ENCODE measurements at regions not wholly inside any gene's neighbourhood (a gene's known extent, or its start where the extent isn't known, plus 50 kb on each side); places are given as distances from the start of the nearest gene placed in this dataset.

GRCh38 chr4:54914781-54915180, 210.6 kb downstream of the KDR start:
- no peak for DNase-seq

- no peak for DNase-seq
These were observed 211.5 kb downstream of the KDR start for GRCh38 chr4:54913751-54914526.

- no peak for DNase-seq
These were observed 213.2 kb downstream of the KDR start for GRCh38 chr4:54912155-54912554.

- DNase-seq: no peak
These were observed 215.4 kb downstream of the KDR start for GRCh38 chr4:54909961-54910360.

GRCh38 chr4:54908763-54909162, 216.6 kb downstream of the KDR start:
- no peak for DNase-seq

- DNase-seq: no peak
These were observed 220.4 kb downstream of the KDR start for GRCh38 chr4:54904953-54905352.

GRCh38 chr4:54902976-54903375, 222.4 kb downstream of the KDR start:
- DNase-seq: no peak

GRCh38 chr4:54902271-54902670, 223.1 kb downstream of the KDR start:
- no peak for DNase-seq

GRCh38 chr4:54901202-54901601, 224.2 kb downstream of the KDR start:
- no peak for DNase-seq

GRCh38 chr4:54898656-54899340, 226.6 kb downstream of the KDR start:
- no peak for DNase-seq

GRCh38 chr4:54898056-54898562, 227.3 kb downstream of the KDR start:
- no peak for DNase-seq

- DNase-seq: no peak
These were observed 227.8 kb downstream of the KDR start for GRCh38 chr4:54897590-54897989.

- DNase-seq: no peak
These were observed 224.9 kb downstream of the KIT start for GRCh38 chr4:54882616-54883015.

- DNase-seq: no peak
These were observed 221.8 kb downstream of the KIT start for GRCh38 chr4:54879576-54879975.

GRCh38 chr4:54877006-54877405, 219.2 kb downstream of the KIT start:
- no peak for DNase-seq

- no peak for DNase-seq
These were observed 214.5 kb downstream of the KIT start for GRCh38 chr4:54872261-54872660.

GRCh38 chr4:54863571-54864255, 206.0 kb downstream of the KIT start:
- no peak for DNase-seq

- no peak for DNase-seq
These were observed 203.4 kb downstream of the KIT start for GRCh38 chr4:54861201-54861600.

- DNase-seq: no peak
These were observed 197.6 kb downstream of the KIT start for GRCh38 chr4:54855191-54855854.

GRCh38 chr4:54852602-54853001, 194.8 kb downstream of the KIT start:
- DNase-seq: no peak

- DNase-seq: no peak
These were observed 194.3 kb downstream of the KIT start for GRCh38 chr4:54852054-54852453.

- DNase-seq: no peak
These were observed 187.2 kb downstream of the KIT start for GRCh38 chr4:54844911-54845310.

- DNase-seq: no peak
These were observed 186.2 kb downstream of the KIT start for GRCh38 chr4:54843946-54844345.
